Cardiac muscle cell (in vitro differentiated cells and primary cell): ENCODE measurements at regions not wholly inside any gene's neighbourhood (a gene's known extent, or its start where the extent isn't known, plus 50 kb on each side); places are given as distances from the start of the nearest gene placed in this dataset.

Experiments
- DNase-seq, 2 donors: peaks; one replicate each; pipeline versions ENCODE4 v3.0.0 to v3.0.0-alpha.2; 2010 to 2017; ENCODE audit warnings: low read depth in 1 of 2, low spot score in 1 of 2
- H3K27ac ChIP-seq: fragments of 200-600 bp; sonication (generic); 2 replicates; pipeline ENCODE4 v1.5.1; 2016
- H3K27me3 ChIP-seq: fragments of 200-600 bp; sonication (generic); 2 replicates; pipeline ENCODE4 v1.6.0; 2016; ENCODE audit warnings: control low read depth
- H3K36me3 ChIP-seq: fragments of 200-600 bp; sonication (generic); 2 replicates; pipeline ENCODE4 v1.5.1; 2016; ENCODE audit warnings: control low read depth
- H3K4me1 ChIP-seq: fragments of 200-600 bp; sonication (generic); 2 replicates; pipeline ENCODE4 v1.8.1; 2017; ENCODE audit warnings: low read depth, mild to moderate bottlenecking, mixed run types
- H3K4me3 ChIP-seq: fragments of 200-600 bp; sonication (generic); 2 replicates; pipeline ENCODE4 v1.5.1; 2016; ENCODE audit warnings: mild to moderate bottlenecking
- H3K9me3 ChIP-seq: fragments of 200-600 bp; sonication (generic); 2 replicates; pipeline ENCODE4 v1.5.1; 2017; ENCODE audit warnings: low read depth, mild to moderate bottlenecking, control low read depth
- TF ChIP-seq, protein P1 (sequence below): IDR thresholded peaks from 2 replicates; pipeline ENCODE4 v1.5.1; 2012; ENCODE audit warnings: low read depth, mild to moderate bottlenecking, low read length

DNA sequence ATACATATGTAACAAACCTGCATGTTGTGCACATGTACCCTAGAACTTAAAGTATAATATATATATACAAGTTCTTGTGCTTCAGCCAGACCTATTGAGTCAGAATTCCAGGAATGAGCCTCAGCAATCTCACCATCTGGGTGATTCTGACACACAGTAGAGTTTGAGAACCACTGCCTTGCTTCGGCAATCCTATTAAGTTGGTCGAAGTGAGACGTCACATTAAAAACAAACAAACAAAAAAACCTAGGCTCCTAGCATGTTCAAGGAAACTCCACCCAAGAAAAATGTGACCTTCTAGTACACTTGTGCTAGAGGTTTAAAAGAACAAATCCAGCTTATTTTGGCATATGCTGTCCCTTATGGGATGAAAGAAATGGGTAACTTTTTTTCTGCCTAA is 115.8 kb downstream of the SINHCAF start:
- DNase-seq, result no peak
- H3K27ac ChIP-seq, result no peak overlapping the region
- H3K9me3 ChIP-seq, result no peaks in the 10 kb centered on the region
- H3K4me1 ChIP-seq, result no peaks in the 10 kb centered on the region
- H3K4me3 ChIP-seq, result no peak overlapping the region
- TF ChIP-seq, protein P1, sequence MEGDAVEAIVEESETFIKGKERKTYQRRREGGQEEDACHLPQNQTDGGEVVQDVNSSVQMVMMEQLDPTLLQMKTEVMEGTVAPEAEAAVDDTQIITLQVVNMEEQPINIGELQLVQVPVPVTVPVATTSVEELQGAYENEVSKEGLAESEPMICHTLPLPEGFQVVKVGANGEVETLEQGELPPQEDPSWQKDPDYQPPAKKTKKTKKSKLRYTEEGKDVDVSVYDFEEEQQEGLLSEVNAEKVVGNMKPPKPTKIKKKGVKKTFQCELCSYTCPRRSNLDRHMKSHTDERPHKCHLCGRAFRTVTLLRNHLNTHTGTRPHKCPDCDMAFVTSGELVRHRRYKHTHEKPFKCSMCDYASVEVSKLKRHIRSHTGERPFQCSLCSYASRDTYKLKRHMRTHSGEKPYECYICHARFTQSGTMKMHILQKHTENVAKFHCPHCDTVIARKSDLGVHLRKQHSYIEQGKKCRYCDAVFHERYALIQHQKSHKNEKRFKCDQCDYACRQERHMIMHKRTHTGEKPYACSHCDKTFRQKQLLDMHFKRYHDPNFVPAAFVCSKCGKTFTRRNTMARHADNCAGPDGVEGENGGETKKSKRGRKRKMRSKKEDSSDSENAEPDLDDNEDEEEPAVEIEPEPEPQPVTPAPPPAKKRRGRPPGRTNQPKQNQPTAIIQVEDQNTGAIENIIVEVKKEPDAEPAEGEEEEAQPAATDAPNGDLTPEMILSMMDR, result no peak
- no peaks in the 10 kb centered on the region for H3K27me3 ChIP-seq
- no peaks in the 10 kb centered on the region for H3K36me3 ChIP-seq

DNA sequence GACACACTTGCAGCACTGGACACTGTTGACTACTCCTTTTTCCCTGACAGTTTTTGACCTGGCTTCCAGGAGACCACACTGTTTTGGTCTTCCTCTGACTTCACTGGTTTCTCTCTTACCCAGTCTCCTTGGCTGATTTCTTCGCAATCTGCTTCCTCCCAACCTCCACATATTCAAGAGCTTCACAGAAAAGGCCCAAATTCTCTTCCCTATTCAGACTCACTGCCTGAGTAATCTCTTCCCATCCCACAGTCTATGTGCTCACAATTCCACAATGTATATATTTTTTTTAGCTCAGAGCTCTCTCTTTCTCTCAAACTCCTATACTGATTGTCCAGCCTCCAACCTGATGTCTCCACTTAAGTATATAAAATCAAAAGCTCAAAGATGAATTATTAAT is 115.4 kb downstream of the SINHCAF start:
- DNase-seq, result no peak
- TF ChIP-seq, protein P1, result no peak
- Histone ChIP-seq H3K4me1 (no peaks in the 10 kb centered on the region), H3K27me3 (no peaks in the 10 kb centered on the region), H3K27ac (no peak overlapping the region), H3K36me3 (no peaks in the 10 kb centered on the region), H3K4me3 (no peak overlapping the region), H3K9me3 (no peaks in the 10 kb centered on the region)

DNA sequence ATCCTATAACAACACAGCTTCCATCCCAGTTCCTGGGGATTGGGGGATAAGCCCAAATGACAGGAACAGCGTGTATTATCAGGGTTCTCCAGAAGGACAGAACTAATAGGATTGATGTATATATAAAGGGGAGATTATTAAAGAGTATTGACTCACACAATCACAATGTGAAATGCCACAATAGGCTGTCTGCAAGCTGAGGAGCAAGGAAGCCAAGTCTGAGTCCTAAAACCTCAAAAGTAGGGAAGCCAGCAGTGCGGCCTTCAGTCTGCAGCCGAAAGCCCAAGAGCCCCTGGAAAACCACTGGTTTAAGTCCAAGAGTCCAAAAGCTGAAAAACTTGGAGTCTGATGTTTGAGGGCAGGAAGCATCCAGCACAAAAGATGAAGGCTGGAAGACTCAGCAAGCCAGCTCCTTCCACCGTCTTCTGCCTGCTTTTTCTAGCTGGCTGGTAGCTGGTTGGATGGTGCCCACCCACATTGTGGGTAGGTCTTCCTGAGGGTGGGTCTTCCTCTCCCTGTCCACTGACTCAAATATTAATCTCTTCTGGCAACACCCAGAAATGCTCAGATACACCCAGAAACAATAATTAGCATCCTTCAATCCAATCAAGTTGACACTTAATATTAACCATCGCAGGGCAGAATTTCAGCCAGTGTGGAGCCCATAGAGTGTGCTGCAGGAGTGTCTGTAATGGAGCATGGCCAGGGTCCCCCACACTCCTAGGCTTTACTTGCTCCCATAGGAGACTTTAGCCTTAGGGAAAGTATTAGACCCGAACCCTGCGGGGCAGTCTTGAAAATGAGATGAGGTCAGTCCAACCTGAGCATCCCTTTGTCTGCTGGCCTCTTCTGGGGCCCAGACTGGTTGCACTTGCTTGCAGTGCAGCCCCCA is 111.1 kb downstream of the SINHCAF start:
- H3K27ac ChIP-seq, result no peak overlapping the region
- TF ChIP-seq, protein P1, result no peak
- DNase-seq, result no peak
- H3K9me3 ChIP-seq, result no peaks in the 10 kb centered on the region
- H3K4me3 ChIP-seq, result no peak overlapping the region
- no peaks in the 10 kb centered on the region for H3K4me1 ChIP-seq
- no peaks in the 10 kb centered on the region for H3K36me3 ChIP-seq
- H3K27me3 ChIP-seq, result no peaks in the 10 kb centered on the region

DNA sequence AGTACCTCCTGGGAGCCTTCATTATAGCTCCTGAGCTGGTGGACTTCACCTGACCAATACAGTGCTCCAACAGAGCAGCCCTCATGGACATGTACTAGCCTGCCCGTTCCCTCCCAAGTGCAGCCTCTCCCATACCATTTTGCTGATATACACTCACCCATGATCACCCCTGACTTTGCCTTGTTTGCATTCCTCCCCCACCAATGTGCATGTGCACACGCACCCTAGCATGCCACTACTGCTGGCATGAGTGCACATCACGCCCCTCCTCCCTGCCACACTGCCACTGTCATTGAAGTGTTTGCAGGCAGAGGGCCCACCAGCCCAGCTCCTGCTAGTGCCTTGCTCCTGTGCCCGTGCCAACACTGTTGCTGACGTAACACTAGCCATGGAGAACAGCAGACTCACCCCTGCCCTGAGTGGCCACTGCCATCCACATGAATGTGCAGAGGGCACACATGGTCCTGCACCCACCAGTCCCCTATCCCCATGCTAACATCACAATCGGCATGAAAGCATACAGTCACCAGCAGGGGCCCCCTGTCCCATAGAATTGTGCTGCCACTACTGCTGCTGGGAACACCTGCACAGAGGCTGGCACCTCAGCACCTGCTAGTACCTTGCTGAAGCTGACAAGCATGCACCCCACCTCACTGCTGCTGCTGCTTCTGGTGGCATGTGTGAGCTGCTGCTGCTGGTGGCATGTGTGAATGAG is 110.3 kb downstream of the SINHCAF start:
- H3K27ac ChIP-seq, result no peak overlapping the region
- DNase-seq, result no peak
- no peak overlapping the region for H3K4me3 ChIP-seq
- H3K36me3 ChIP-seq, result no peaks in the 10 kb centered on the region
- no peaks in the 10 kb centered on the region for H3K4me1 ChIP-seq
- H3K27me3 ChIP-seq, result no peaks in the 10 kb centered on the region
- TF ChIP-seq, protein P1, result no peak
- no peaks in the 10 kb centered on the region for H3K9me3 ChIP-seq

DNA sequence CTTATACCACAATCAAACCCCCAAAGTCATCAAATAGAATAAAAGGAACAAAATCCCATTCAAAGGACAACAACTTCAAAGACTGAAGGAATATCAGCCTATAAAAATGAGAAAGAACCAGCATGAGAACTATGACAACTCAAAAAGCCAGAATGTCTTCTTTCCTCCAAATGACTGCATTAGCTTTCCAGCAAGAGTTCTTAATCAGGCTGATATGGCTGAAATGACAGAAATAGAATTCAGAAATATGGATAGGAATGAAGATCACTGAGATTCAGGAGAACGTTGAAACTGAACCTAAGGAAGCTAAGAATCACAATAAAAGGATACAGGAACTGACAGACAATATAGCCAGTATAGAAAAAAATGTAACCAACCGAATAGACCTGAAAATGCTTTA is 109.5 kb downstream of the SINHCAF start:
- H3K4me1 ChIP-seq, result no peaks in the 10 kb centered on the region
- H3K27me3 ChIP-seq, result no peaks in the 10 kb centered on the region
- H3K9me3 ChIP-seq, result no peaks in the 10 kb centered on the region
- no peak overlapping the region for H3K4me3 ChIP-seq
- H3K36me3 ChIP-seq, result no peaks in the 10 kb centered on the region
- TF ChIP-seq, protein P1, result no peak
- no peak overlapping the region for H3K27ac ChIP-seq
- DNase-seq, result no peak
